NCI-H1436 (cell line): ENCODE measurements at regions not wholly inside any gene's neighbourhood (a gene's known extent, or its start where the extent isn't known, plus 50 kb on each side); places are given as distances from the start of the nearest gene placed in this dataset.

Source experiments
- DNase-seq: peaks from one replicate; lab custom pipeline; 2025; lab: John Stamatoyannopoulos, UW

DNA sequence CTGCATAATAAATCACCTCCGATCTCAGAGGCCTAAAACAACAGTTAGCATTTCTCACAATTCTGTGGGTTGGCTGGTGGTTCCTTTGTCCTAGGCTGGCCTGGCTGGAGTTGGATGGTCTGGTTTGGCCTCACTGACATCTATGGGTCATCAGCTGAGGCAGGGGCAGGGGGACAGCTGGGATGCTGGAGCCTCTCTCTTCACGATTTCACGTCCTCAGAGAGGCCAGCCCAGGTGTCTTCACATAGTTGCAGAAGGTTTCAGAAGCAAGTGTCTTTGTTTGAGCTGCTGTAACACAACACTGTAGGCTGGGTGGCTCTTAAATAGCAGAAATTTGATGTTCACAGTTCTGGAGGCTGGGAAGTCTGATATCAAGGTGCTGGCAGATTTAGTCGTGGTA is 155.5 kb upstream of the CACNA1E start:
- no peak for DNase-seq

DNA sequence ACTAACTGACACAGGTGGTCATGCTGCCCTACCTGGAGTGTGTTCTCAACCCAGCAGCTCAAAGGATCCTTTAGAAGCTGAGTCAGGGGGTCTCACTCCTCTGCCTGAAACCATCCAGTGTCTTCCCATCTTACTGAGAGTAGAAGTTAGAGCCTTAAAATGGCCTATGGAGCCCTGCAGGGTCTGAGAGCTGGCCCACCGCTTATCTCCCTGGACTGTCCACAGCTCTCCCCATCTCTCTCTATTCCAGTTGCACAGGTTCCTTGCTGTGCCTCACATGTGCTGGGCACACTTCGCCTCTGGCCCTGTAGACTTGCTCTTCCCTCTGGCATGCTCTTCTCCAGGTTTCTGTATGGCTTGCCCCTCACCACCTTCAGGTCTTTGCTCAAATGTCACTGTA is 148.6 kb upstream of the CACNA1E start:
- DNase-seq: no peak

DNA sequence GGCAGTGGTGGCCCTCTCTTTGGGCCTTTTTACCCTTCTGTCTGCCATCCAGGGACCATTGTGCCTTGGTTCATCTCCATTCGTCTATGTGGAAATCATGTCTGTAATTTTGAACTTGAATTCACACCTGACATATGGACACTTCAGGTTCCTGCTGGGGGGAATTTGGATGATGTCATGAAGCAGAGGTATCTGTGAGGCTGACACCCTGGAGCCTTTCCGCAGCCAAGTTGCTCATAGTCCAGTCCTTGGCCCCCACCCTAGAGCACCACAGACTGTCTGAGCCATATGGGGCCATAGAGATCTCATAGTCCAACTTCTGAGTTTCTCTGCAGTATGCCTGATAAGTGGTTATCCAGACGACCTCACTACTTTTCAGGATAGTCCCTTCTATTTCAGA is 147.7 kb upstream of the CACNA1E start:
- DNase-seq: no peak

DNA sequence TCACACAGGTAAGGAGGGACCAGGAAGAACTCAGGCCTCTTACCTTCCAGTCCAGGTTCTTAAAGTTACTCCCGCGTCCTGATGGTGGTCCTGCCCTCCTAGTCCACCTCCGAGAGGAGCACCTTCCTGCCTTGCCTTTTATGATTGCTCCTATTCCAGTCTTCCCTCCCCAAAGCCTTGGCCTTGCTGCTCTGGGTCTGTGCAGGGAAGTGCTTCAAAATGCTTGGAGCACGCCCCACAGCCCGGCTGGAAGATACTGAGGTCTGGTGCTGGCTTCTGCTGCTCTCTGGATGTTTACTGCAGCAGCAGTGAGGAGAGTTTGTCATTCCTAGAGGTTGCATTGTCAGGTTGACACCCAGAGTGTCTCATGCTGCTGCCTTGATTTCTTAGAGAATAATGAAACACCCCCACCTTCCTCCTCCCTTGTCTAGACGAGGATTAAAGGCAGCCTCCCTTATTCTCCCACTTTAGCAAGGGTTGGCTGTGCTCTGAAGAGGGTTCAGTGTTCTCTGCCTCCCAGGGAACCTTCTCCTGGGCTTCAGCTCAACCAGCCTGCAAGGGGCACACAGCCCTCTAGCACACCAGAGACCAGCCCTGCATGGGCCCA is 142.2 kb upstream of the CACNA1E start:
- DNase-seq: no peak

DNA sequence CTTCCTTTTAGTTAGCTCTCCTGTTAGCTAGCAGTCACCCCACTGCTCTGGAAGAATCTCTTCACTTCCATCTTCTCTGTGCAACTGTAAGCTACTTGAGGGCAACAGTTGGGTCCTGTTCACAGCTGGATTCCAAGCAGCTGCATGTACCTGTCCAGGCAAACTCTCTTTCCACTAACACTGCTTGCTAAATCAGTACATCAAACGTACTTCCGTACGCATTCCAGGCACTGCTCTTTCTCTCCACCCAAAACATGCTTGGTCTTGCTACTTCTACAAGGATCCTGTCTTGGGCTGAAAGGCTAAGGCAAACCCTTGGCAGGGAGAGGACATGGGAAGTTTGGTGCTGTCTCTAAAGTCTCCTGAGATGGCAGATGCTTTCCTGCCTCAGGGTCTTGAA is 139.2 kb upstream of the CACNA1E start:
- no peak for DNase-seq

DNA sequence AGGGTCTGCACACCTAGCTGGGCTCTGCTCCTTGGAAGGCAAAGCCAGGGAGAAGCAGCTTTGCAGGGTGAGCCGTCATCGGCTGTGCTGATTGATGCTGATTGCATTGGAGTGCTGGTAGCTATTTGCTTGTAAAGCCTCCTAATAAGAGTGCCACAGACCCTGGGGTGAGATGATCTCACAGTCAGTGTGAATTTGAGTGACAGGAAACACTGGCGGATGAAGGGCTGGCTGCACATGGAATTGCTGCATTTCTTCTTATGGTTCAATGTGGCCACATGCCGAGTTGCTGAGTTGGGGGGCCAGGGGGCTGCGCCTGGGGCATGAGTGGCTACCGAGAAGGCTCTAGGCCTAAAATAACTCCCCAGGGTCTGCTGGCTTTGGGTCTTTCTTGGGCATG is 138.2 kb upstream of the CACNA1E start:
- DNase-seq: no peak

DNA sequence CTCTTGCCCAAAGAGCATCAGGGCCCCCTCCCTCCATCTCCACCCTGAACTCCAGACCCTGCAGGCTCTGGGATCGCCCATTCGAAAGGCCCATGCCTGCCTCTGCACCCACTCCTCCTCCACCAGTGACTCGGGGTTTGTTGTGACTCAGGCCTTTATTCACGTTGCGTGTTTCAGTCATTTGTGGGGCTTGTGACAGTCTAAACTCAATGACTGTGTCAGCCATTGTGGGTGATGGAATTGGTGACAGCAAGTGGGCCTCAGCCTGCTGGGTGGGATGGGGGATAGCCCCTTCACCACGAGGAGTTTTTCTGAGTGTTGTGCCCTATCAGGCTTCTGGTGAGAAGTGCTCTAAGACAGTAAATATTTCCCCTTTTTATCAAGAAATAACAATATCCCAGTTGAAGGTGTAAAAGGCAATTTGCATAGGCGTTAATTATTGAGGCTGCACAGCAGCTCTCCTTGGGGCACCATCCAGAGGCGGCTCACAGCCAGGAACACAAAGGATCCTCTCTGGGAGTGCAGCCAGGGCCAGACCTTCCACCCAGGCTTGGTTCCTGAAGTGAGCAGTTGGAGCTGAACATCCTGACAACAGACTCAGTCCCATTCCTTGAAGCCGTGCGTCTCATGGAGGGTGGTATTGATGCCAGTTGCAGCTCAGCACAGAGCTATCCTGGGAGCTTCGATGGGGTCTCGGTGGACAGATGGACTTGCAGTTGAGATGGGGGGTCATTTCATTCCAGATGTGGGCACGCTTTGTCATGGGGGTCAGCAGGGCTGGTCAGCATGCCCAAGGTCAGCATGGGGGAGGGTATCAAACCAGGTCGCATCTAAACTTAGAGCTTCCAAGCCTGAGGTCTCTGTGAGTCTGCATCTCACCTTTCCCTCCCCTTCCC is 135.6 kb upstream of the CACNA1E start:
- no peak for DNase-seq

DNA sequence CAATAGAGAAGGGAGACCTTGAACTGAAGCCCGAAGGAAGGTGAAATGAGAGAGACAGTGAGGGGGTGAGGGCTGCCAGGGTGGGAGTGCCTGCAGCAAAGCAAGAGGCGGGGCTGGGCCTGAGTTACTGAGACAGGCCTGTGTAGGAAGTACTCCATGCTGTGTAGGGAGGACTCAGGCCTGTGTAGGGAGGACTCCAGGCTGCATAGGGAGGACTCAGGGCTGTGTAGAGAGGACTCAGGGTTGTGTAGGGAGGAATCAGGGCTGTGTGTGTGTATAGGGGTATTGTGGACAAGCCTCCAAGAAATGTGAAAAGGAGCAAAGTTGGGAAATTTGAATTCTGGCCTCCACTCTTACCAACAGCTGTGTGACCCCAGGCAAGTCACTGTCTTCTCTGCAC is 133.8 kb upstream of the CACNA1E start:
- DNase-seq: no peak

DNA sequence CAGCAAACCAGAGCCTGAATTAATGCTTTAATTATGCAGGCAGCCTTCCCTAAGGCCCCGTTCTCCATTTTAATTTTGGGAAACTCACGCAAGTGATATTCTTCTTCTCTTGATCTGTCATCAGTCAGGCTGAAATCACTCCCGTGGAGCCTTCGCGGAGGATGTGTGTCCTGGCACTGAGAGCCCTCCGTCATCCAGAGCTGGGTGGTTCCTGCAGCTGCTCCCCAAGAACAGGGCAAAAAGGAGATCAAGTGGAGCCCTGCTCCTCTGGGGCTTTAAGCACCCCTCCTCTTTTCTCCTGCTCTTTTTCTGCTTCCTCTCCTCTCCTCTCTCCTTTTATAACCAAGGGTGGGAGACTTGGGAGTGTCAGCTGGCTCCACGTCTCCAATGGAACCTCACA is 133.2 kb upstream of the CACNA1E start:
- no peak for DNase-seq

DNA sequence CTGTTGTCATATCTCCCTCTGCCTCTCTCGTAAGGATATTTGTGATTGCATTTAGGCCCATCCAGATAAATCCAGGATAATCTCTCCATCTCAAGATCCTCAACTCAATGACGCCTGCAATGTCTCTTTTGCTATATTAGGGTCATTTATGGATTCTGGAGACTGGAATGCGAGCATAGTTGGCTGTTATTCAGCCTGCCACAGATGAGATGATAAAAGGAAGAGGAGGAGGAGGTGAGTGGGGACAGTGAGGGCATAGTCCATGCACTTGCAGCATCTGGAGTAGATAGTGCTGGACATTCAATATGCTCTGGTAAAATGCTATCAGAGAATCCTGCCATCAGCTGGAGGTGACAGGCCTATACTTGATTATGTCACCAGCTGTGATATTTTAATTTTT is 131.6 kb upstream of the CACNA1E start:
- DNase-seq: no peak

DNA sequence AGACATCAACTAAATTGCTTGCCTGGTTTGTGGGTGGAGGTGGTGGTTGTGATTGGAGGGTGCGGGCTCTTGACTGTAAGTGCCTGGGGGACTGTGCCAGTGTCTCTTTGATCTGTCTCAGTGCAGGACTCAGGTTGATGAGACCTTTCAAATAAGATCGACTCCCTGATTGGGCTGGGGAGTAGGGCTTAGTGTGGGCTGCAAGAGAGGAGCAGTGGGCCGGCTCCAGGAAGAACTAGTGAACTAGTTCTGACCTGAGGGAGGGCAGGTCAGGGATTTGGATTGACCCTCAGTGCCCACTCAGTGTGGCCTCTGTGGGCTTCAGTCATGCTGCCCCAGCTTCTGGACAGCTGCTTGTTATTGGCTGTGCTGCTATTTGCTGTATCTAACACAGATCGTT is 130.6 kb upstream of the CACNA1E start:
- no peak for DNase-seq

DNA sequence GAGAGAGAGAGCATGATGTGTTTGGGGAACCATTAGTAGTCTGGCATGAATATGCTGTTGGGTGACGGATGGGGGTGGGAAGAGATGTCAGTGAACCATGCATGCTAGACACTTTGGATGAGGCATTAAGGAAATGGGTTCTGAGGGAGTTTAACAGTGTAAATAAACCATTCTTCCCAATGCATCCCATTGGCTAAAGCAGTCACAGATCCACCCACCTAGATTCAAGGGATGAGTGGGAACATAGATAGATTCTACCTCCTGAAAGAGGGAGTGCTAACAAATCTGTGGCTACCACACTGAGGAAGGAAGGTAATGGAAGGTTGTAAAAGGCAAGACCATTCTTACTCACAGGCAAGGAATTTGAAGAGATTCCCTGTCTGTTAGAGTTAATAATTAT is 129.8 kb upstream of the CACNA1E start:
- DNase-seq: no peak

DNA sequence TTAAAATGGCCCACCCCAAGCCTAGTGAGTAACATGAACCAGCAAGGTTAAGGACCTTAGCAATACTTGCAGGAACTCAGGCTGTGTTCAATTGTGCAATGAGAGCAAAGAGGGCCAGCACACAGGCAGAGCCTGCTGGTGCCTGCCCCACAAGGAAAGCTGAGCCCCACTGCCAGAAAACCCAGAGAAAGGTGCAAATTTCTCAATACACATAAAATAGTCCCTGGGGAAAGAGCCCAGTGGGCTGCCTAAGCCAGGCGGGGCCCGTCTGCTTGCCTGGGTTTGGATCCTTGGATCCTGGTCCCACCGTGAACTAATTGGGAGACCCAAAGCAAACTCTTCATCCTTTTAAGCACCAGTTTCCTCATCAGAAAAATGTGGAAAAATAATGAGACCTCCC is 128.5 kb upstream of the CACNA1E start:
- no peak for DNase-seq

DNA sequence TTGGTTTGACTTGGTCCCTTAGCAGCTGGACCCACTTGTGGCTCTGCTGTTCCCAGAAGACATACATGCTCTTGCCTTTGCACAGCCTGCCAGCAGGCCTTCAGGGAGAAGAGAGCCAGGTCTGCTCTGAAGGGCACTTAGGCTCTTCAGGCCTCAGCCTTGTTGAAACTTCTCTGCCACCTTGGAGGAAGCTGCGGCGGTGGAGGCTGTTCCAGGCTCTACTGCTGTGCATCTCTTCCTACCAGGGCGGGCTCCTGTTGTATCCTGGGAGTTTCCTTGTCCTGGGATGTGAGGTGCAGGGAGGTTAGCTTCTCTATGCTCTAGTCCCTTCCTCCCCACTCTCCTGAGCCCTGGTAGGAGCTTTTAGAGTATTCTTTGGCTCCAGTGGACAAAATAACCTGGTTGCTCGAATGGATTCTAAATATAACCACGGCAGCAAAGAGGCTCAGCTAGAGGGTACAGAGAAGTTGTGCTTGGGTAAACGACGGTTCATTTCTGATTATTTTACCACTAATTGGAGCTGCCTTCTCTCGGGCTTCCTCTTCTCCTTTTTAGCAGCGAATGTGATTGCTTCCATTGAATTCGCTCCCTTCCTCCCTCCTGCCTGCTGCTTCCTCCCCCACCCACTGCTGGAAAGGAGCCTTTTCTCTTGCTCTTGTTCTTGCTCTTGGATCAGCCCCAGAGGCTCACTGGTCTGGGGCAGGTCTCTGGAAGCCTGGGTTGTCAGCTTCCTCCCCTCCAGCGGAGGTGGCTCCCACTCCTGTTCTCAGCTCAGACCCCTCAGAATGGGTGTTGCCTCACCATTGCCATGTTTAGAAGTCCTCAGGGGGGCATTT is 126.6 kb upstream of the CACNA1E start:
- no peak for DNase-seq

DNA sequence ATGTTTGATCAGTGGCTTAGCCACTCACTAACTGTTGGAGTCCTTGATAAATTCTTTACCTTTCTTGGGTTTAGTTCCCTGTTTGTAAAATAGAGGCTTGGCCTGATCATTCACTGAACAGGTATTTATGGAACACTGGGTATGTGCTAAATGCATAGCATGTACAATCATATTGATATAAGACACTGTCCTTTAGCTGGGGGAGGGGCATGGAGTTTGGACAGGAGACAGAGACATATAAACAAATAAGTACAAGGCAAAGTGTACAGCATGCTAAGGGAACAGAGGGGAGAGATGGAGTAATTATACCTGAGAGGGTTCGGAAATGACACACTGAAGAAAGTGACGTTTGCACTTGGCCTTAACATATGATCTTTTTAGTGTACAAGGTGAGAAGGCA is 124.3 kb upstream of the CACNA1E start:
- no peak for DNase-seq

DNA sequence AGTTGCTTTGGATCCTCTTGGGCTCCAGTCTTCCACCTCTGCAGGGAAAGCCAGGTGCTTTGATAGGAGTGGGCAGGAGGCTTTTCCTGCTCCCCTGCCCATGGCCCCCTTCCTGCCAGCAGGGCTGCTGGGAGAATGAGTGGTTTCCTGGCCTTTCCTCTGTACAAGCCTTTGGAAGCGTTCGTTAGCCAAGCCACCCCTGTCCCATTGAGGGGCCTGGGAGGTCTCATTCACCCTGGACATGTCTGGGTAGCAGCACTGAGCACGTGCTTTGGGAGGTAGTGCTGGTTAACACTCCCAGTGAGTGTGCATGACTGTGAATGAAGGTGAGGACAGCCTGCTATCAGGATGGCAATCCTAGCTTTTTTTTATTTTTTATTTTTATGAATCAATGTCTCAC is 118.5 kb upstream of the CACNA1E start:
- DNase-seq: no peak

DNA sequence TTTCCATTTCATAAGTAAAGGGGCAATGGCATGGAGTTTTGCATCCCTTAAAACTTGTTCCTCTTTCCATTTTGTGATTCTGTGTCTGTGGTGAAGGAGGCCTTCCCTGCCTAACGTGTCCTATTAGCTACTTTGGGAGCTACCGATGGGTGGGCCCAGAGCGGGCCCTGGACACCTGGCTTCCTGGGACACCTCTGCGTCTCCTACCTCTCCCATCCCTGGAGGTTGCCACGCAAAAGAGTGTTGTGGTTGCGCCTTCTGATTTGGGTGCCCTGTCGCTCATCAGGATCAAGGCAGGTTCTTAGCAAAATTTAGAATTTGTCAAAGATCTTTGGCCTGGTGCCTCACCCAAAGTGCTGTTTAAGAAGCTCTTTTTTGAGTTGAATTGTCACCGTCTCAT is 116.4 kb upstream of the CACNA1E start:
- DNase-seq: no peak

DNA sequence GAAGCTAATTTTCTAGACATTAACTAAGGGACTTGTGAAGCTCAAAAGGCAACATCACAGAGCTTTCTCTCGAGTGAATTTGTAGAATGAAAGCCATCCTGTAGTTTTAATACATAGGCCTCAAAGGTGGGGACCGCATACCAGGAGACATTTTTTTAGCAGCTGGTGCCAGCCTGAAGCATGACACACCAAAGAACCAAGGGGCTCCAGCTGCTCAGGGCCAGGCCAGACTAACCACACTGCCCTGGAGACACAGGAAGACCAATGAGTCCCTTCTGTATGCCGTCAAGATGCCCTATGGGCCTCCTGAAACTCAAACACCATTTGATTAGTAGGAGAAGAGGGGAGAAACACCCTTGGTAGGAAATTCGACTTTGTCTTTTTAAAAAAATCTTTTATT is 113.9 kb upstream of the CACNA1E start:
- no peak for DNase-seq

DNA sequence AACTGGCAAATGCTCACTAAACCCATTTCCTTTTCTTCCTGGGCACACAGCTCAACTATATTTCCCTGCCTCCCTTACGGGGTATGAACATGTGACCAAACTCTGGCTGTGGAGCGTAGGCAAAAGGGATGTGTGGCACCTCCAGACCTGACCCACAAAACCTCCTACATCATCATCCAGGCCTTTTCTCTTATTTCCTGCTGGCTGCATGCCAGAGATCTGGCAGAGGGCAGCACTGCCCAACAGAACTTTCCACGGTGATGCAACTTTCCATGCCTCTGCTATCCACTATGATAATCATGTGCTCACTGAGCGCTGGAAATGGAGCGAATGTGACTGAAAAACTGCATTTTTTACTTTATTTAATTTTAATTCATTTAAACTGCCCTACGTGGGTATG is 99.6 kb upstream of the CACNA1E start:
- DNase-seq: no peak

DNA sequence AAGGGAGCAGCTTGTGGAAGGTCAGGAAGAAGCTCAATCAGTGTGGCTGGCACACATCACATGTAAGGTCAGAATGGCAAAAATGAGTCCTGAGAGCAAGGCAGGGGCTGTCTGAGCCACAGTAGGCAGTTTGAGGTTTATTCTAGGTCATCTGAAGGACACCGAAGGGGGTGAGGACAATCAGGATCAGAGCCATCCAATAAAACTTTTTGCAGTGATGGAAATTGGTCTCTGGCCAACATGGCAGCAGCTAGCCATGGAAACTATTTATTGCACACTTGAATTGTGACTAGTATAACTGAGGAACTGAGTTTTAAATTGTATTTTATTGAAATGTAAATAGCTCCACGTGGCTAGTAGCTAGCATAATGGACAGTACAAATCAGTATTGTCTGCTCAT is 97.0 kb upstream of the CACNA1E start:
- DNase-seq: no peak

DNA sequence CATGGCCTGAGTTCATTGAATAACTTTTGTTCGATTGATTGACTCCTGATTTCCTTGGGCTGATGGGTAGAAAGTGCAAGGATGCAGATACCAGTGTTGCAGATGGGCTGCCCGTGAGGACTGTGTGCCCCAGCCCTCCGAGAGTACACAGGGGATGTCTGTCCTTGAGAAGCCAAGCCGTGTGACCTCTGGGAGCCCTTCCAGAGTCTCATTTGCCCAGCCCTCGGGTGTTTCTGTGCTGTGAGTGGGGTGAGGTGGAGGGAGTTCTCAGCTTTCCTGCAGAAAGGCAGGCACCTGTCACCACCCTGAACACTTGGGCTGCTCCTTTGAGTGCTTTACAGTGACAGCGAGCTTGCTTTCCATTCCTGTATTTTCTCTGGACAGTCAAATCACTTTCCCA is 96.4 kb upstream of the CACNA1E start:
- DNase-seq: no peak

DNA sequence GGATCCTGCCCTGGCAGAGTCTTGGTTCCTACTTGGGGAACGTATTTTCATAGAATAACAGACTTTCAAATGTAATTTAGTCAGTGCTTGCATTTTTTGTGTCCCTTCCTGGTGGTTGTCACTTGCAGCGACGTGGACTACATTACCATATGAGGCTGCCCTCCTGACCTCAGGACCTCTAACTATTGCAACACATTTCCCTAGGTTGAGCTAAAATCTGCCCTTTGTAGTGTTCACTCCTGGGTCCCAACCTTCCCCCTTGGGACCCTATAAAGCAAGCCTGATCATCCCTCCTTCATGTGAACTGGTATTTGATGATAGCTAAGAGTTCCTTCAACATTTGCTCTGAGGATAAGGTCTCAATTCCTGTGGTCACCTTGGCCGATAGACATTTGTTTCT is 95.6 kb upstream of the CACNA1E start:
- no peak for DNase-seq
